ENCODE measurements at regions not wholly inside any gene's neighbourhood (a gene's known extent, or its start where the extent isn't known, plus 50 kb on each side); places are given as distances from the start of the nearest gene placed in this dataset.

- TF ChIP-seq CTCF (IDR thresholded peaks at IDR 0.05), result no peak
- H3K36me3 Mint-ChIP-seq (ENCODE audit: low read depth), result no peaks in the 10 kb centered on the region
- no peak overlapping the region for H3K4me3 Mint-ChIP-seq (ENCODE audit: unreplicated experiment)
- H3K9me3 Mint-ChIP-seq (ENCODE audit: low read depth), result peaks cover 9% of the 10 kb centered on the region
- H3K4me1 Mint-ChIP-seq (ENCODE audit: low read depth), result no peaks in the 10 kb centered on the region
- H3K27me3 Mint-ChIP-seq (ENCODE audit: low read depth), result peaks cover 3% of the 10 kb centered on the region
- H3K27ac Mint-ChIP-seq (ENCODE audit: unreplicated experiment), result no peak overlapping the region
- no peak for DNase-seq (ENCODE audit: low spot score)
These were observed 390.4 kb downstream of the TSN start for GRCh38 chr2:122145856-122146255.

- TF ChIP-seq CTCF (IDR thresholded peaks at IDR 0.05), result no peak
- DNase-seq (ENCODE audit: low spot score), result no peak
- Mint-ChIP-seq H3K27ac (ENCODE audit: unreplicated experiment) (no peak overlapping the region), H3K4me1 (ENCODE audit: low read depth) (no peaks in the 10 kb centered on the region), H3K9me3 (ENCODE audit: low read depth) (no peaks in the 10 kb centered on the region), H3K27me3 (ENCODE audit: low read depth) (no peaks in the 10 kb centered on the region), H3K36me3 (ENCODE audit: low read depth) (no peaks in the 10 kb centered on the region), H3K4me3 (ENCODE audit: unreplicated experiment) (no peak overlapping the region)
These were observed 392.8 kb downstream of the TSN start for GRCh38 chr2:122148128-122148767.

GRCh38 chr2:122150524-122151280, 395.3 kb downstream of the TSN start:
- no peak overlapping the region for H3K27ac Mint-ChIP-seq (ENCODE audit: unreplicated experiment)
- no peak for DNase-seq (ENCODE audit: low spot score)
- peaks cover 3% of the 10 kb centered on the region for H3K27me3 Mint-ChIP-seq (ENCODE audit: low read depth)
- H3K36me3 Mint-ChIP-seq (ENCODE audit: low read depth), result no peaks in the 10 kb centered on the region
- no peak overlapping the region for H3K4me3 Mint-ChIP-seq (ENCODE audit: unreplicated experiment)
- H3K9me3 Mint-ChIP-seq (ENCODE audit: low read depth), result no peaks in the 10 kb centered on the region
- H3K4me1 Mint-ChIP-seq (ENCODE audit: low read depth), result no peaks in the 10 kb centered on the region
- no peak for TF ChIP-seq CTCF (IDR thresholded peaks at IDR 0.05)

- H3K4me1 Mint-ChIP-seq (ENCODE audit: low read depth), result no peaks in the 10 kb centered on the region
- no peak overlapping the region for H3K27ac Mint-ChIP-seq (ENCODE audit: unreplicated experiment)
- no peak overlapping the region for H3K4me3 Mint-ChIP-seq (ENCODE audit: unreplicated experiment)
- no peak for TF ChIP-seq CTCF (IDR thresholded peaks at IDR 0.05)
- H3K27me3 Mint-ChIP-seq (ENCODE audit: low read depth), result peaks cover 7% of the 10 kb centered on the region
- no peak for DNase-seq (ENCODE audit: low spot score)
- H3K9me3 Mint-ChIP-seq (ENCODE audit: low read depth), result no peaks in the 10 kb centered on the region
- no peaks in the 10 kb centered on the region for H3K36me3 Mint-ChIP-seq (ENCODE audit: low read depth)
These were observed 397.1 kb downstream of the TSN start for GRCh38 chr2:122152571-122152970.

- DNase-seq (ENCODE audit: low spot score), result no peak
These were observed 400.9 kb downstream of the TSN start for GRCh38 chr2:122156176-122156890.

More at GRCh38 chr2:122156176-122156890, 400.9 kb downstream of the TSN start:
- H3K27me3 Mint-ChIP-seq (ENCODE audit: low read depth), result peaks cover 15% of the 10 kb centered on the region
- H3K9me3 Mint-ChIP-seq (ENCODE audit: low read depth), result no peaks in the 10 kb centered on the region
- no peak overlapping the region for H3K27ac Mint-ChIP-seq (ENCODE audit: unreplicated experiment)
- no peak for TF ChIP-seq CTCF (IDR thresholded peaks at IDR 0.05)
- no peaks in the 10 kb centered on the region for H3K36me3 Mint-ChIP-seq (ENCODE audit: low read depth)
- H3K4me3 Mint-ChIP-seq (ENCODE audit: unreplicated experiment), result no peak overlapping the region
- no peaks in the 10 kb centered on the region for H3K4me1 Mint-ChIP-seq (ENCODE audit: low read depth)

Data from chondrocyte (in vitro differentiated cells).